Cerebellar cortex (tissue), 1 donor: ENCODE measurements at regions not wholly inside any gene's neighbourhood (a gene's known extent, or its start where the extent isn't known, plus 50 kb on each side); places are given as distances from the start of the nearest gene placed in this dataset.
"Not testable (repeated sequence)": the region's sequence is repeated elsewhere in the genome, so short reads cannot be mapped to it uniquely, and the experiment has no call there.

Source experiments
- DNase-seq: peaks from one replicate; pipeline ENCODE4 v3.0.0-alpha.2; 2015; ENCODE audit warnings: low spot score

GRCh38 chr6:9704989-9705388 lies 709.9 kb downstream of the TFAP2A start:
- DNase-seq, result no peak

DNA sequence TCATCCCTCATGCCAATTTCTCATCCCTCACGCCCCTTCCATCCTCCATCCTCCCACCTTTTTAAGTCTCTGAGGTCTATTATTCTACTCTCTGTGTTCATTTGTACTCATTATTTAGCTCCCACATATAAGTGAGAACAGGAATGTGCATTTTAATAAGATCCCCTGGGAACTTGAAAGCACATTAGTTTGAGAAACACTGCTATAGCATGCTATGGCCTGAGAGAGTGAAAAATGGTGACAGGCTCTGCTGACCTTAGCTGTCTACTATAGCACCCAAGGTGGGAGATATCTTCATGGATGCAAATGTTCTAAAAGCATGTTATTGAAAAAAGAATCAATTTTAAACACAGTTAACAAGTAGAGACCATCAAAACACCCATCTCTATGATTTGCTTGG lies 712.0 kb downstream of the TFAP2A start:
- DNase-seq, result no peak

- DNase-seq, result no peak
Observed at GRCh38 chr6:9699888-9700287, 715.0 kb downstream of the TFAP2A start.

DNA sequence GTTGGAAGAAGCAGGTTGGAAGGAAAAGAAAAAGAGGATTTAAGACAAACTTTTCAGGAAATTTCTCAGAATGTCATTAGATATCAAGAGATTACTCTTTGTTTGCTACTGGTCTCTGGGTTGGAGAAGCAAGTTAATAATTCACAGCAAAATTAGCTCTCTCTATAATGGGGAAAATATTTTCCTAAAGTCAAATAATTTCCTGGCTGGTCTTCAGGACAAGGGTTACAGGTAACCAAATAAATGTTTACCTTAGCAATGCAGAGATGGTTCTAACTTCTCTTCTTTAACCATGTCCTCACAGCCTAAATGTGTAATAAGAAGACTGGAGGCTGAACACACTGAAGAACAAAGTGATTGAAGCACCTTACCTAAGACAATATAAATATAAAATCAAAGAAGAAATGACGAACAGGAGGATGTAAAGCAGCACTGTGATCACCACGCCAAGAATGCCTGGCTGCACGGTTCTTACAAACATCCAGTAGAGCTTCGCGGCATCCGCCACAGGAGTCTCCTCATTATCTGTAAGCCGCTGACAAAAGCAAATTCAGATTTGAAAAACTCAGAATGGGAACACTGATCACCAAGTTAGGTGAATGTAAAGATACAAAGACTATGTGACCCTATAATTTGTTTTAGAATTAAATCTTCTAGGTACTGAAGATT lies 717.5 kb downstream of the TFAP2A start:
- no peak for DNase-seq

DNA sequence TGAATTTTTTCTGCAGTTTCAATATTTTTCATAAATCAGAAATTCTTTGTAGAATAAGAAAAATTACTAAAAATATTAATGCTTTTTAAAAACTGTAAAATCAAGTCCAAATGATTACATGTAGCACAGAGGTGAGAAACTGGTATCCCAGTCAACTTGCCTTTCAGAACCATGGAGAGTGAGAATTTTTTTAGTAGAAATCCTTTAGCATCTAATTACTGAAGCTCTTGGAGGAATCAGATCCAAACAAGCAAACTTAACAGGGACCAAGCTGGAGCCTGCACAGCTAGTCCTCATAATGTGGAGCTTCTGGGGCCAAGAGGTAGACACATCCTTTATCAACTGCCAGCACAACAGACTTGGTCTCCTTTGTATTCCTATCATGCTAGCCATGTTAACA lies 724.5 kb downstream of the TFAP2A start:
- DNase-seq, result no peak

DNA sequence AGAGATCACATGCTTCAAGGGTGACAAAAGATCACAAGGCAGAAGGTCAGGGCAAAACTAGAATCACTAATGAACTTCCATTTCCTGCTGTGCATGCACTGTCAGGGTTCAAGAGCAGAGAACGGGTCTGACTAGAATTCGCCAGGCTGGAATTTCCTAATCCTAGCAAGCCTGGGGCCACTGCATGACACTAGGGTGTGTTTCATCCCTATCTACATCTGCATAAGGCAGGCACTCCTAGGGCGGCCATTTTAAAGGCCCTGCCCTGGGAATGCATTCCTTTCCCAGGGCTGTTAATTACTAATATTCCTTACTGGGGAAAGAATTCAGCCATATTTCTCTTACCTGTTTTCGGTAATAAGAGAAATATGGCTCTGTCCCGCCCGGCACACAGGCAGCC lies 734.1 kb downstream of the TFAP2A start:
- not testable (repeated sequence) for DNase-seq

- DNase-seq, result no peak
Observed at GRCh38 chr6:9675122-9675521, 739.8 kb downstream of the TFAP2A start.

DNA sequence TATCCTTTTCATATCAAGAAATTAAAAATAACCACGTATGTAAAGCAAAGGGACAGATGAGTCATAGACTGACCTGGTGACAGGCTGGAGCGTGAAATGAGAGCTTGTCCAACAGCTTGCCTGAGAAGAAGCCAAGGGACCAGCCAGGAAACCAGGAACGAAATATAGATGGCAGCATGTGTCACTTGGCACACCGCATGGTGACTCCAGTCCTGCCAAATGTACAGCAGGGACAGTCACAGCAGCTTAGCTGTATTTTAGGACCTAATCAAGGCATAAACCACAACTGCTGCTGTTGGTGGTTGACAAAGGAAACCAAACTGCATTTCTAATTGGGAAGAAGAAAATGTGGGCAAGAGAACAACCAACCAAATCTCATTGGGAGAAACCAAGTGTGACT lies 755.0 kb downstream of the TFAP2A start:
- no peak for DNase-seq

DNA sequence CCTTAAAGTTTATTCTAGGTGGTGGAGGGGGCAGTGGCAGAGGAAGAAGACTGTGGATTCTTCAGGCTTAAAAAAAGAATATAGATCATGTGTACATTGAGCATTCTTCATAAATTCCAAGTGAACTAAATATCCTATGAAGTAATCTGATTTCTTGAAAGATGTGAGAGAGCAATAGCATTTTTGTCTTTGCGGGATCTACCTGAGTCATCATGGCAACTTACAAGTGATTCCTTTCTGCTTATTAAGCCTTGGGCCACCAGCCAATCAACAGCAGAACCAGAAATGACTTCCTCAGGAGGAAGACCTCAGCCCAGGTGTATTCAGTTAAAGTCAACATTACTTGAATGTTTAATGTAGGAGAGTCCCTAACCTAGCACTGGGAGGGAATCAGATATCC lies 756.9 kb downstream of the TFAP2A start:
- DNase-seq, result no peak

- DNase-seq, result no peak
Observed at GRCh38 chr6:9647599-9647998, 767.3 kb downstream of the TFAP2A start.

DNA sequence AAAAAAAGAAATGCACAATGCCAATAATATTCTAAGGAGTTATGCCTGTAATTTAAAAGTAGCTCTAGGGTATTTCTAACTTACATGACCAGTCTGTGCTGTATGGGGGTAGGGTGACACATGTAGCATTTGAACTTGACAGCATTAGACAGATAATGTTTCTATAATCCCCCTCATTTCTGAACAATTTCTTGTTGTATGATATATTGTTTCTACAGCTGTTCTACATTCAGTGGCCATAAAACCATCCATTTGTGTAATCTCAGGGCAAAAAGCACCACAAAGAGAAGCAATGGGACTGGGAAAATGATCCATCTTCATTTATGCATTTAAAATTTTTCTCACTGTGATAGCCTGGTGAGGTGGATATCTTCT lies 767.8 kb downstream of the TFAP2A start:
- no peak for DNase-seq

GRCh38 chr6:9646342-9647070 lies 768.4 kb downstream of the TFAP2A start:
- DNase-seq, result no peak

- no peak for DNase-seq
Observed at GRCh38 chr6:9638861-9639260, 776.0 kb downstream of the TFAP2A start.

- no peak for DNase-seq
Observed at GRCh38 chr6:9634776-9635175, 780.1 kb downstream of the TFAP2A start.

GRCh38 chr6:9632026-9632425 lies 782.8 kb downstream of the TFAP2A start:
- no peak for DNase-seq

DNA sequence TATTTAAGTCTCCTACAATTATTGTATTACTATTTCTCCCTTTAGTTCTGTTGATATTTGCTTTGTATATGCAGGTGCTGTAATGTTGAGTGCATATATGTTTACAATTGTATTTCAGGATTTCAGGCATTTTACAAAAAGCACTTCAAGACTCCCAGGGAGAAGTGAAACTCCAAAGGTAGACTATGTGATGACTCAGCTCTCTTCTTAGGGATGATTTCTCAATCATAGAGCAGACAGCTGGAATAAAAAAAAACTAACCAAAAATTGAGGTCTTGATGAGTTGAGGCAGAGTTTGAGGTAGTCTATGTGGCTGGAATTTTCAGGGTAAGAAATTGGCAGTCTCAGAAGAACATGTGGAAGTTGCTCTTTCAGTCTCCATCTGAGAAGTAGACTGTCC lies 786.1 kb downstream of the TFAP2A start:
- no peak for DNase-seq

DNA sequence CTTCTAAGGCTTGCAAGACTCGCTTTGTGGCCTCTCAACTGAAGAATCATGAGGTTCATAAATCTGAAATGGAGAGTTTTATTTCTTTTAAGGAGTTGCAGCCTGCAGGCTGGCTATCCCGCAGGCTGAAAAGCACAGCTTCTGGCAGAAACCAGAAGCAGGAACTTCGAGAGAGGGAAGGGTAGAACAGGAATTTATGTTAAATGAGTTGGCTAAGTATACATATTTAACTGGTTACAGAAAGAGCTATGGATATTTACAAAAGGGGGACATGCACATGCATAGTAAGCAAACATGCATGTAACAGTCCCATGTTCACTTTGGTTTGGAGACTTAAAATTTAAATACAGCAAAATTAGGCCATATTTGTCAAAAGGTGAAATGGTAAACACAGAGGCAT lies 787.0 kb downstream of the TFAP2A start:
- no peak for DNase-seq

DNA sequence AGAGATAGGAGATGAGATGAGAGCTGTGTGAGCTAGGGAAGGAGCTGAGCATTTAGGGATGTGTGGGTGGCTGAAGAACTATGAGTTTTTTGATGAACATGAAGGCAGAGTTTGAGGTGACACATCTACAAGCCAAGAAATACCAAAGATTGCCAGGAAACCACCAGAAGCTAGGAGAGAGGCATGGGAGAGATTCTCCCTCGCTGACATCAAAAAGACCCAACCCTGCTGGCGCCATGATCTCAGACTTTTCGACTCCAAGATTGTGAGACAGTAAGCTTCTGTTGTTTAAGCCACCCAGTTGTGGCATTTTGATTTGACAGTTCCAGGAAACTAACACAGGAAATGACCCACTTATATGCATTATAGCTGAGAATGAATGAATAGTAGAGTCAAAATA lies 790.9 kb downstream of the TFAP2A start:
- DNase-seq, result no peak

- no peak for DNase-seq
Observed at GRCh38 chr6:9623228-9623832, 791.5 kb downstream of the TFAP2A start.

- DNase-seq, result no peak
Observed at GRCh38 chr6:9621276-9621675, 793.6 kb downstream of the TFAP2A start.

GRCh38 chr6:9620687-9621086 lies 794.2 kb downstream of the TFAP2A start:
- no peak for DNase-seq

GRCh38 chr6:9620263-9620662 lies 794.6 kb downstream of the TFAP2A start:
- DNase-seq, result no peak

- no peak for DNase-seq
Observed at GRCh38 chr6:9614778-9615177, 800.1 kb downstream of the TFAP2A start.

GRCh38 chr6:9612489-9612888 lies 802.4 kb downstream of the TFAP2A start:
- no peak for DNase-seq
